HG03520 (cell line): ENCODE measurements at regions not wholly inside any gene's neighbourhood (a gene's known extent, or its start where the extent isn't known, plus 50 kb on each side); places are given as distances from the start of the nearest gene placed in this dataset.

Source experiments
- ATAC-seq: cut with Tn5 transposase; IDR thresholded peaks from one replicate; pipeline ENCODE4 v1.9.1; 2021; ENCODE audit warnings: mild to moderate bottlenecking, moderate library complexity; ENCODE audit not compliant: unreplicated experiment

DNA sequence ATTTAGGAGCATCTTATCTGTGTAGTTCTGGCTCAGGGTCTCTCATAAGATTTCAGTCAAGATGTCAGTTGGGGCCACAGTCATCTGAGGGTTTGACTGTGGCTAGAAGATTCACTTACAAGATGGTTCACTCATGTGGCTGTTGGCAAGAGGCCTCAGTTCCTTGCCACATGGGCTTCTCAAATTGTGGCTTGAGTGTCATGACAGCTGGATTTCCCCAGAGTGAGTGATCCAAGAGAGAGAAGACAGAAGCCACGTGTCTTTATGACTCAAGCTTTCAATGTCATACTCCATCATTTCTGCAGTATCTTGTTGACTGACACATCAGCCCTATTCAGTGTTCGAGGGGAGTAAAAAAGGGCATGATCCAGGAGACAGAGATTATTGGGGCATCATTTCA, 131.3 kb upstream of the AP1S2 start:
- no peak for ATAC-seq

DNA sequence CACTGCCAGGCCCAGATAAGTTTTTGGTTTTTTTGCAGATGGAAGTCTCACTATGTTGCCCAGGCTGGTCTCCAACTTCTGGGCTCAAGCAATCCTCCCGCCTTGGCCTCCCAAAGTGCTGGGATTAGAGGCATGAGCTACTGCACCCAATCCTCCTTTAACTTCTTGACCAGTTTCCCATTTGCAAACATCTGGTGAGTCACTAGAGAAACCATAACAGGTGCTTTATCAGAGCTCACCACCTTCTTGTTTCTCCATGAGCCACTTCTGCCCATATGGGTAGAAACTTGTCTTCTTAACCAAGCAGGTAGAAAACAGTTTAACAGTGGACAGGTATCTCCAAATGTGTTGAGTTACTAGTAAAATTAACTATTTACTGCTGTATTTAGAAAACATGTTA, 128.4 kb upstream of the AP1S2 start:
- ATAC-seq: no peak

DNA sequence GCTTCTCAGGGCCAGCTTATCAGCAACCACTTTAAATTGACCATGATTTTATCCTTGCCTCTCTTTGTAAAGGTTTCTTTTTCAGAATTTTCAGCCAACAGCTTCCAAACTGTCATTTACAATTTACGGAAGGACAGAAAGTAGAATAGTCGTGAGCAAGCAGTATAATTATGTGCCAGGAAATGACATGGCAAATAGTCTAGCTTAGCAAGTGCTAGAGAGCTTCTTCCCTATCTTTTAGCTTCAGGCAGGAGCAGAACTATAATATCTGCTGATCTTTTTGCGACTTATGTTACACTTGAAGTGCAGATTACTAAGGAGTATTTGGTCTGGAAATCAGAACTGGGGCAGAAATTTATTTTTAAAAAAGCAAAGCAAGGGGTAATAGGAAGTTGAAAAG, 123.0 kb upstream of the AP1S2 start:
- ATAC-seq: no peak

DNA sequence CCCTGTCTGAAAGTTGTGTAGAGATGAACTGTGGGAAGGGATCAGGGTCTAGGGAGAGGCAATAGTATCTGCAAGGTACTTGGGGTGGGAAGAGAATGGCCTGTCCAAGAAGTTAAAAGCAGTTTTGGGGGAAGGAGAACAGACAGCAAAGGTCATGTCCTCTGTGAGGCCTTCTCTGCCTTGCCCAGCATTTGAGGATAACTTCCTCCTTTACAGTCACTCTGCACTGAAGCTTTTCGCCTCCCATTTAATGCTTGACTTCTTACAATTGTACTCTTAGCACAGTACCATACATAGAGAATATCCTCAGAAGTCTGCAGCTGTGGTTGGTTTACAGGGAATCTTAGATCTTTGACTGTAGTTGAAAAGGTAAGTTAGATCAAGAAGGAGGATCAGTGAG, 121.8 kb upstream of the AP1S2 start:
- ATAC-seq: no peak

DNA sequence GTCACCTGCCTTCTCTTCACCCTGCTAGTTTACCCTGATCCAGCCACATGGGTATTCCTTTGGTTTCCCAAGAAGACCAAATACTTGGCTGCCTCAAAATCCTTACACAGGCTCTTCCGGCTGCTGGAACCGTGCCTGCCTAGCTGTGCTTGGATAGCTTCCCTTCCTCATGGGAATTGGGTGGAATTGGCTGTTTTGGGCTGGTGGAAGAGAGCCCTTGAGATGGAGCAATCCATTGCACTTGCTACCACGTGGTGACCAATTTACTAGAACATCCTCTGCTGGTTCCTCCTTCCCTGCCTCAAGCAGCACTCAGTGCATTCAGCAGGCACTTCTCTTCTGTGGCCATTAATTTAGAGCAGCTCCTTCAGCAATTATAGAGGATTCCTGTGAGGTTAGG, 119.3 kb upstream of the AP1S2 start:
- ATAC-seq: no peak

DNA sequence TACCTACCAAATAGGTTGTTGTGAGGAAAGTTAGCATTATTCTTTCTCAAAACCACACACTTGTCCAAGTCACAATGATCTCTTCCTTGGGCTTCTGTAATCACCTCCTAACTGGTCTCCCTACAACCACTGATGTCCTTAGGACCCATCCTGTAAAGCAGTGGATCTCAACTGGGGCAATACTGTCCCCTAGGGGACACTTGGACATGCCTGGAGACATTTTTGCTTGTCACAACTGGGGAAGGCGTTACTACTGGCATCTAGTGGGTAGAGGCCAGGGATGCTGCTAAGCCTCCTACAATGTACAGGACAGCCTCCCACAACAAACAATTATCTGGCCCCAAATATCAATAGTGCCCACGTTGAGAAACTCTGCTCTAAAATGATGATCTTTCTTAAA, 118.7 kb upstream of the AP1S2 start:
- ATAC-seq: peak; percentile 55

DNA sequence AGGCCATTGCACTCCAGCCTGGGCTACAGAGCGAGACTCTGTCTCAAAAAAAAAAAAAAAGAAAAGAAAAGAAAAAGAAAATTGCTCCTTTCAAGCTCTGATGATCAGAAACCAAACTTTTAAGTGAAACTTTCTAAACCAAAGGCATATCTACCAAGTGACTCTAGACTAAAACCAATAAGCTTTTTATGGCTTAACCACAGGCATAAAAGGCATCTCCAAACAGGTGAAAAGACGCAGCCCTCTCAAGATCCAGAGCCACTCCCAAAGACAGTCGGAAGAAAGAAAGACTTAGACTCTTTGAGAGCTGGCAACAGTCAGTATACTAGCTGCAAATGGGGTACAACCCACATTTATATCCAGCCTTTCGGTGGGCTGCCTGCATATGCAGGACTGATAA, 117.1 kb upstream of the AP1S2 start:
- ATAC-seq: no peak

DNA sequence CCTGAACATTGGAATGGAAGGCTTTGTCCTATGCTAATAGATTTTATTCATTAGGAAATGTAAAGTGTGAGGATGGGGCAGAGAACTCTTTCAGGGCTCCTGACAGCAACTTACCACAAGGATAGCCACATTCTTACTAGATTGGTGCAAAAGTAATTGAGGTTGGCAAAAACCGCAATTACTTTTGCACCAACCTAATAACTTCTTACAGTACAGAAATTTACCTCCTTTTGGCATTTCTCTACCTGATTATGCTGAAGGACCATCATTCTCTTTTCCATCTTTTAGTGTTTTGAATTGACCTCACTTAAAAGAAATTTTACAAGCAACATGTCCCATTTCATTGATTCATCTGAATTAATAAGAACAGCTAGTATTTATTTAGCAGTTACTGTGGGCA, 109.2 kb upstream of the AP1S2 start:
- no peak for ATAC-seq

DNA sequence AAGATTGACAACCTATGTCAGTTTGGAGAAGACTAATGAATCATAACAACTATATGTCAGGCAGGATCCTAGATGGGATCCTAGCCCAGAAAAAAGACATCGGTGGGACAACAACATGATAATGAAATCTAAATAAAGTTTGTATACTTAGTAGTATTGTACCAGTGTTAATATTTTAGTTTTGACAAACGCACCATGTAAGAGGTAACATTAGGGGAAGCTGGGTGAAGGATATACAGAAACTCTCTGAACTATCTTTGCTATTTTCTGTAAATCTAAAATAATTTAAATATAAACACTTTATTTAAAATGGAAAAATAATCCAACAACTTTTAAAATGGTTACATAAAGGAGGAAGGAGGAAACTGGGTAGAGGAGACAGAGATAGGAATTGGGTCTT, 105.6 kb upstream of the AP1S2 start:
- no peak for ATAC-seq

DNA sequence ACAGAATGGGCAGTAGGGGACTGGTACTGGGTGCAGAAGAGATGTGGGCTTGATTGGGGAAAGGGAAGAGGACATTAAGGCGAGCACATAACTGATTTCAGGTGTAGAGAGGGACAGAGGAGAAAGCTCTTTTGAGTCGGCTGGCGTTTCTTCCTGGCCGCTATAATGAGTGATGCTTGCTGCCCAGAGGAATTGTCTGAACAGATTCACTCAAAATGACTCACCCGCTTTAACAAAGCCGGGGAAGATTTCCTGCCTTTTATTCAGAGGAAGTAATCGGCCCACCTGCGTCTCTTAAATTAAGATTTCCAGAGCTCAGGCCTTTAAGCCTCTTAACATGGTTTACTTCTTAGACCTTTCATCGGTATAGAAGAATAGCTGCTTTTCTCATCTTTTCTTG, 102.1 kb upstream of the AP1S2 start:
- no peak for ATAC-seq

DNA sequence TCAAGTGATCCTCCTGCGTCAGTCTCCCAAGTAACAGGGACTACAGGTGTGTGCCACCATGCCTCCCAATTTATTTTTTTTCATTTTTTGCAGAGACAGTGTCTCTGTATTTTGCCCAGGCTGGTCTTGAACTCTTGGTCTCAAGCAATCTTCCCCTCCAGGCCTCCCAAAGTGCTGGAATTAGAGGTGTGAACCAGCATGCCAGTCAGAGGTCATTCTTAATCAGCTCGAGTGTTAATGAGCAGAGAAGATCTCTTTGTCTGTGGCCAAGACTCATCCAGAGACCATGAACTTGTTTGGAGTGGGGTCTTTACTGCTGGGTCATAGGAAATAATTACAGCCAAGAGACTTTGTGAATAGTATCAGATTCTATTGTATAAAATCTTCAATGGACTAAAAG, 99.2 kb upstream of the AP1S2 start:
- no peak for ATAC-seq

DNA sequence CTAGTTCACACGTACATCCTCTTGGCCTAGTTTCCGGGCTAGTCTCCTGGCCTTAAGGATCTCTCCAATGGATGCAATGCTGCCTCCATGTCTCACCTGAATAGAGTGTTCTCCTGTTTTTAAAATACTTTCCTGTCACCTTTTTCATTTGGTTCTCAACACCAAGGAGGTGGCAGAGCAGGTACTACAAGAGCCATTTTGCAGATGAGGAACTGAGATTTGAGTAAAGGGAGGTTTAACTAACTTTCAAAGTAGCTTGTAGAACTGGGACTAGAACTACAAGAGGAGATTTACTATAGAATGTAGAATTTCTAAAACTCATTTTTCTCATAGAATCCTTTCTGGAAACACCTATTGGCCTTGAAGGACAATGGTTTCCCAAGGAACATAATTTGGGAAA, 97.6 kb upstream of the AP1S2 start:
- no peak for ATAC-seq

DNA sequence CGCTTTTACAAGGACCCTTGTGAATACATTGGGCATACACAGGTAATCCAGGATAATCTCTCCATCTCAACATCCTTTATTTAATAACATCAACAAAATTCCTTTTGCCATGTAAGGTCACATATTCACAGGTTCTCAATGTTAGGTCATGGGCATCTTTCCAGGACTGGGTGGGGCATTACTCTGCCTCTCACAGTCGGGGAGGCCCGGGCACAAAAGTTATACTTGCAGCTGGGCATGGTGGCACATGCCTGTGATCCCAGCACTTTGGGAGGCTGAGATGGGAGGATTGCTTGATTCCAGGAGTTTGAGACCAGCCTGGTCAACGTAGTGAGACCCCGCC, 93.7 kb upstream of the AP1S2 start:
- ATAC-seq: no peak

DNA sequence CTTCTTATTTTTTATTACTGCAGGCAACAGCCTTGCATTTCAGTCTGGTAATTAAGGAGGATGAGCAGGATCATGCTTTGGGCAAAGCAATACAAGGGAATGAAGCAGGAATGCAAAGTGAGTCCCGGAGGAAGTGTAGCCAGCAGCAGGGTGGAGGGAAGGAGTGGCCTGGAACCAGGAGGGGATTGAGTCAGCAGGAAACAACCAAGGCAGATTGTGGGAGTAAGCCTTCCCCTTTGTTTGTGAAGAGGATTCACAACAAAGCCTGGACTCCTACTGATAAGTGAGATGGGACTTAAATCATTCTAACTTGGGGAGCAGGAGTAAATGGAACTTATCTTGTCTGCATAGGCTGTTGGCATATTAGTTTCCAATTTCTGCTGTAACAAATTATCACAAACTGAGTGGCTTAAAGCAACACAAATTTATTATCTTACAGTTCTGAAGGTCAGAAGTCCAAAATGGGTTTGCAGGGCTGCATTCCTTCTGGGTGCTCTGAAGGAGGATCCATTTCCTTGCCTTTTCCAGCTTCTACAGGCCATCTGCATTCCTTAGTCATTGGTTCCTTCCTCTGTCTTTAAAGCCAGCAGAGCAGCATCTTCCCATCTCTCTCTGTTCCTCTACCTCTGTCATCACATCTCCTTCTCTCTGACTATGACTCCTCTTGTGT, 93.2 kb upstream of the AP1S2 start:
- no peak for ATAC-seq

DNA sequence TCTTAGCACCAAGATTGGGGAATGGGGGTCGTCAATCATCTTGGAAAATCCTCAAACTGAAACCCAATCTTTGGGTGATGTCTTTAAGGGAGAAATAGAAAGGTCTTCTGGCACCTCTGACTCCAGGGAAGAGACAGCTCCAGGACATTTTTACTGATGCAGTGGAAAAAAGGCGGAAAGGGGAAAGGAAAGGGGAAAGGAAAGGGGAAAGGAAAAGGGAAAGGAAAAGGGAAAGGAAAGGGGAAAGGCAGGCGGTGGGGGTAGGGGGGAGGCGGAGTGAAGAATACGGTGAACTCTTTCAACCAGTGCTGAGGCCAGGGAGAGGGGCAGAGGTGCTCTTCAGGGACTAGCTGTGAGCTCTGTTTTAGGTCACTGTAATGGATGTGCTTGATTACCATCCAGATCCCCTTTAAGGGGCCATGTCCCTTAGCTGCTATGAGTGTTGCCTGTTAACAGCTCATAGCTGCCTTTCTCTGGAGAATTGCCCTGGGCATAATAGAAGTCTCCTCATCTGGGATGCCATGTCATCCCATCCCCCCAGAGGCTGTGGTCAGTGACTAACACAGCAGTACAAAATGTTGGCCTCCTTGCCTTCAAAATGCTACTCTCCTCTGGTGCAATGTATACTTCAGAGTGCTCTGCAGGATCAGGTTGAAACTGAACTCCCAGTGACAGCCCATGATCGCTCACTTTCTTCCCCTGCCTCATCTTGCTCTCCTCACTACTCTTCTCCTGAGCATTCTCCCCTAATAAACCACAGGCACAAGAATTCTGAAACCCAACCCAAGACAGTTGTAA, 92.4 kb upstream of the AP1S2 start:
- no peak for ATAC-seq

DNA sequence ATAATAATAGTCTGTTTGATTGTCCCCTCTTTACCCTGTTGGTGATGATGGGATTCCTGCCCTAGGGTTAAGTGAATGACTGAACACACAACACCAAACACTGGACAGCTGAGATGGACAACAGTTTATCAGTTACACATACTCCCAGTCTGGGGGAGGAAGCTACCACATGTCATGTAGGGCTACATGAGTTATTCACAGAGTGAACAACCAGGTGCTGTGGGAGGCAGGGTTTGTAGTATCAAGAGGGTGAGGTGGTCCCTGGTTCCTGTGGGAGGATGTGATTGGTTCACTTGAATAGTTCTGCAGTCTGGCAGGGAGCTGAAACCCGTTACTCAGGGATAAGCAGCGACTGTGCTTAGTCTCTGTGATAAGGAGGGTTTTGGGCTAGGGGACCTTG, 88.8 kb upstream of the AP1S2 start:
- ATAC-seq: no peak

DNA sequence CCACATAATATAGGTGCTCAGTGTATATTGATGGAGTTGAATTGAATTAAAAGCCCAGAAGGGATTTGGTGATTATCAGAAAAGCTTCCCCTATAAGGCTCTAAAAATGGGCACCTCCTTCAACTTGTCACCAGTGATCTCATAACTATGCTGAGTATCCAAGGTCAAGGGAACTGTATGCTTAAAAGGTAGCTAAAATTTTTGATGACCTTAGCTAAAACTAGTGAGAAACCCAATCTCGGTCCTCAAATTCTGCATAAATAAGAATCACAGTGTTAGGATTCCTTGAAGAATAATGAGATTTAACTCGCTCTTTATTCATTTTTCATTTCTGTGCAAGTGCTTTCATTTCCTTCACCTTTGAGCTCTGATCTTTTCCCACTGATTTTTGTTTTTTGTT, 87.7 kb upstream of the AP1S2 start:
- ATAC-seq: no peak

DNA sequence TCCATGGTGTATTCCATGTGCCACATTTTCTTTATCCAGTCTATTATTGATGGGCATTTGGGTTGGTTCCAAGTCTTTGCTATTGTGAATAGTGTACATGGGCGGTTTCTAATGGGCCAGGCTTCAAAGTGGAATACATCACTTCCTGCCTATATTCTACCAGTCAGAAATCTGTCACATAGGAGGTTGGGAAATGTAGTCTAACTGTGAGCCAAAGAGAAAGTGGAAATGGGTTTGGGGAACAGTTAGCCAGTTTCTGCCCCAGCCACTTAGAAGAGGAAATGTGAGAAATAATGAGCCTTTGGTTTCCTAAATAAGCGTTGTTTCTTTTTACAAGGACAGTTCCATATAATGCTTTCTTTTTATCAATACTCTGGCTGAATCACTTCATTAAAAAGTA, 85.1 kb upstream of the AP1S2 start:
- ATAC-seq: peak; percentile 78

DNA sequence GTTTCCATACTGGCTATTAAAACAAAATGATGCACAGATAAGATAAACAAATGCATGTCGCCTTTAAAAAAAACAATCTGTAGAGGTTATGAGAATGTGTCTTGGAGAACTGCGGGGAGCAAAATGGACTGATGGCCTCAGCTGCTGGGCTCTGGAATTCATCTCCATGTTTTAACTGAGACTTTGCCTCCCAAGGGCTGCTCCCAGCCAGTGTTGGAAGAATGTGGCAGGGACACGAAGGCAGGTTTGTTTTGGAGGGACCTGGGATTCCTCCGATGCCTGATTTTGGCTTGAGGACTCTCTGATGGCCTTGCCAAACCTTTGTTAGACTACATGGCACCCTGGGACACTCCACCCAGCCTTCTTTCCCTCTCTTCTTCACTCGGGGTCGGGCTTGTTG, 83.5 kb upstream of the AP1S2 start:
- ATAC-seq: no peak

DNA sequence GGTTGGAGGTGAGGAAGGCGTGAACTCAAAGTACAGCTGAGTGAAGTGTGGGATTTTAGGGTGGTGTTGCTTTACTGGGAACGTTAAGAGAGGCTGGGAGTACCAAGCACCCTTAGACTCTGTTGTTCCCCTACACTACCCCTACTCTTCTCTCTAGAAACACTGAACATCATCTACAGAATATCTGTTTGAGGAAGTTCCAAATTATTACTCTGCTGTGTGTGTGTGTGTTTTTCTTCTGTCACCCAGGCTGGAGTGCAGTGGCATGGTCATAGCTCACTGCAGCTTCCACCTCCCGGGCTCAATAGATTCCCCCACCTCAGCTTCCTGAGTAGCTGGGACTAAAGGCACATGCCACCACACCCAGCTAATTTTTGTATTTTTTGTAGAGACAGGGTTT, 76.7 kb upstream of the AP1S2 start:
- no peak for ATAC-seq

DNA sequence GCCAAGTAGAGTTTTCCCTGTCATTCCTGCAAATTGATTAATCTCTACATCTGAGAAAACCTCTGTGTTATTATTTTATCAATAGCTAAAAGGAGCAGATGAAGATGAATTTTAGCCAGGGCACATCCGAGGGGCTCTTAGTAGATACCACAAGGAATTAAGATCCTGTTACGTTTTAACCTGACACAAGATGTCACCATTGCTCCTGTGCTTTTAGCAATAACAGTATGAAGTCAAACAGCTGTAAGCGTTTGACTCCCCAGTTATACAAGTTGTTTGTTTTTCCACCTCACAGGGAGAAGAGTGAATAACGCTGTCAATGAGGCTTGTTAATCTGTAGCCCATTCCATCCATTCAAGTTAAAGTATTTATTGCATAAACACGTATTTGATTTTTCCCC, 76.0 kb upstream of the AP1S2 start:
- ATAC-seq: no peak

DNA sequence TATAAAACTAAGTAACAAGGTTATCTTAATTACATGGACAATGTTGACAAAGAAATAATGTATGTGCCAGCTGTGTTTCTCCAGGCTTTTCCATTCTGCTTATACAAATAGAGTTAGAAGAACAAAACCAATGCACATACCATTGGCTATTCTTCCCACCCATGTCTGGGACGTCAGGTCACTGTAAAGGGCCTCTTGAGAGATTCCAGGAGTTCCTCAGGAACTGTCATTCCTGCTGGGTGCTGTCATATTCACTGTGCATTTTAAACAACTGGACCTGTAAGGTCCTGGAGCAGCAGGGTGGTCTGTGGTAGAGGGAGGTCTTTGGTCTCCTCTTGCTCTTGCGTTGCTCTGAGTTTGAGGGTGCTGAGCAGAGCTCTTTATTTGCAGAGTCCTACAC, 74.6 kb upstream of the AP1S2 start:
- ATAC-seq: no peak

DNA sequence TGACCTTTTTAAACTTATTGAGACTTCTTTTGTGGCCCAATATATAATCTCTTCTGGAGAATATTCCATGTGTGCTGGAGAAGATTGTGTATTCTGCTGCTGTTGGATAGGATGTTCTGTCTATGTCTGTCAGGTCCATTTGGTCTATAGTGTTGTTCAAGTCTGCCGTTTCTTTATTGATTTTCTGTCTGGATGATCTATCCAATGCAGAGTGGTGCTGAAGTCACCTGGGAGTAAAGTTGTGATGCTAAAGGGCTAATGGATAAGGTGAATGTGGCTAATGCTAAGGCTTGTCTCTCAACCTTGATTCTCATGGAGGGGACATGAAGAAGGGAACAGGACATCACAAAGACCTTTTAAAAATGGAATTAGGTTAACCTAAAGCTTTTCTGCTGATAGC, 72.0 kb upstream of the AP1S2 start:
- no peak for ATAC-seq
